Stromal cell of bone marrow (primary cell): ENCODE measurements at regions not wholly inside any gene's neighbourhood (a gene's known extent, or its start where the extent isn't known, plus 50 kb on each side); places are given as distances from the start of the nearest gene placed in this dataset.

Source experiments
- DNase-seq: peaks from one replicate; pipeline ENCODE4 v3.0.0-alpha.2; 2012; ENCODE audit warnings: low read depth

- DNase-seq, result no peak
Measured at GRCh38 chr4:136664988-136665387, 867.3 kb downstream of the PCDH18 start.

DNA sequence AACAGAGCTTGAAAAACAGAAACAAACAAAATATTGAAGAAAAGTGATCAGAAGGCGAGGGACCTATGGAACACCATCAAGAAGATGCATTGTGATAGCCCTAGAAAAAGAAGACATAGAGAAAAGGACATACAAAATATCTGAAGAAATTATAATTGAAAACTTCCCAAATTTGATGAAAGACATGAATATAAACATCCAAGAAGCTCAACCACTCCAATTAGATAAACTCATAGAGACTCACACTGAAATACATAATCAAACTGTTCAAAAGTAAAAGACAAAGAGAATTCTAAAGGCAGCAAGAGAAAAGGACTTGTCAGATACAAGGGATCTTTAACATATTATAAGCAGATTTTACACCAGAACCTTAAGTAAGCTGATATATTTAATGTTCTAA, 869.8 kb downstream of the PCDH18 start:
- no peak for DNase-seq

DNA sequence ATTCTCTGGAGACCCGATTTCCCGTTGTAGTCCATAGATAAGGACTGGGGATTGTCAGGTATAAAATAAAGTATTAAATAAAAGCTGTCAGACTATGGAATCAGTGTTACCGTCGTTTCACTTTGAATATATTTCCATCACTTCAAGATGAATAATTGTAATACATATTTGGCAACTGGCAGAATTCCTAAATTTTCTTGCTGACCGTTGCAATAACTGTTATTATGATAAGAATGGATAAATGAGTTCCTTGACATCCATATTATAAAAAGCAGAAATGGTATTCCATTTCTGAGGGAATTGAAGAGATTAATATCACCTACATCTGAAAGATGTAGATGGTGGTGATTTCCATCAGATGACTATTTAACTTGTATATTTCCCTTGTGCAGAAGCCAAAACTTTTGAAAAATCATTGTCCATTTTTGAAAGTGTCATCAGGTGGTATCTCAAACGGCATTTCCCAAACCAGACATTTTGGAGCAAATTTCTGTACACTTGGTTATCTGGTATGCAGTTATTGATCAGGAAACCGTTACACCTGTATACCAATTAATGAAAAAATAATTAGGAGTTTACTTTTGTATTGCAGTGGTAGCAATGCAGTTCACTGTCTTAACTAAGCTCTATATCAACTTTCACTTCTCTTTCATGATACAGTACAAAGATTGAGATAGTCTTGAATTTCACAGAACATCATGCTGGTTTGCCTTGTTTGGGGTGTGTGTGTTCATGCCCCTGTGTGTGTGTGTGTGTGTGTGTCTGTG, 878.5 kb downstream of the PCDH18 start:
- no peak for DNase-seq

- DNase-seq, result no peak
Measured at GRCh38 chr4:136651932-136652331, 880.4 kb downstream of the PCDH18 start.

- no peak for DNase-seq
Measured at GRCh38 chr4:136651278-136651667, 881.0 kb downstream of the PCDH18 start.

GRCh38 chr4:136650541-136651277, 881.6 kb downstream of the PCDH18 start:
- DNase-seq, result no peak

GRCh38 chr4:136644279-136644678, 888.0 kb downstream of the PCDH18 start:
- no peak for DNase-seq

GRCh38 chr4:136643416-136643815, 888.9 kb downstream of the PCDH18 start:
- DNase-seq, result no peak

GRCh38 chr4:136637071-136637777, 895.1 kb downstream of the PCDH18 start:
- no peak for DNase-seq

DNA sequence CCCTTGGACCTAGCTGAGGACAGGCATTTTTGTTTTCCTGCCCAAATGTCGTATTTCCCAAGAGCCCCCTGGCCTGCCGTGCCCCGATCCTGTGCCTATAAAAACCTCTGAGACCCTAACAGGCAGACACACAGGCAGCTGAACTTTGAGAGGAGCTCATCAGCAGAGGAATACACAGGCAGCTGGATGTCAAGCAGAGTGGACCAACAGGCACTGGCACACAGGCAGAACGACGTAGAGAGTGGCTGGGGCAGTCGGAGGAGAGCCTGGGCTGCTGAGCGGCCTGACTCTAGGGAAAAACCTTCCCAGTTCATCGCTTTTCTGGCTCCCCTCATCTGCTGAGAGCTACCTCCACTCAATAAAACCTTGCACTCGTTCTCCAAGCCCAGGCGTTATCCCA, 896.1 kb downstream of the PCDH18 start:
- no peak for DNase-seq

- DNase-seq, result no peak
Measured at GRCh38 chr4:136634121-136634520, 898.2 kb downstream of the PCDH18 start.

- no peak for DNase-seq
Measured at GRCh38 chr4:136599890-136600289, 932.4 kb downstream of the PCDH18 start.

DNA sequence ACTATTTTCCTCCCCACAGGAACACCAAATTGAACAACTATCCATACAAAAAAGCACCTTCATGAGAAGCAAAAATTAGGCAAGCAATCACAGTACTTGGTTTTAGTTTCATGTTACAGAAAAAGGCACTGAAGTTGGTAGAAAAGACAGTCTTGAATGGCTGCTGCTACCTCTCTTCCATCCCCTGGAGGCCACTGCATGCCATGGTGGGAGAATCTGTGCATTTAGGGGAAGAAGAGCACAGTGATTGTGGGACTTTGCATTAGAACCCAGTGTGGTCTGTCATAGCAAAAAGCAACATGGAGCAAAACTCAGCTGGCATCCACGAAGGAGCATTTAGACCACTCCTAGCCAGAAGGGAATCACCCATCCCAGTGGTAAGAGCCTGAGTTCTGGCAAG, 941.9 kb downstream of the PCDH18 start:
- no peak for DNase-seq

DNA sequence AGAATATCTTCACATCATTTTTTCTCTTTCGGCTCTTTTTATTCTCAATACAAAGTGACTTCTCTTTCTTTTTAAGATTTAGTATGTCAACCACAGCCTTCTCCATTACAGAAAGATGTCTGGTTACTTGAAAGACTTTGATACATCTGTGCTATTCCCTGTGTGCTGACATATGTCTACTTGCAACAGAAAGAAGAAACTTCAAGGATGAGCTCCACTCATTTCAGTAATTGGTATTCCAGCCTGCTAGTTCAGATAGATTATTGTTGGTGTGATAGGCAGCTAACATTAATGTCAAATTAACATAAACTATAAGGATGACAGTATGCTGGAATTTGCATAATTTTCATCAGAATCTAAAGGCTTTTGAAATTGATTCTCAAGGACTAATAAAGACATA, 948.7 kb downstream of the PCDH18 start:
- DNase-seq, result no peak

- DNase-seq, result no peak
Measured at GRCh38 chr4:136581119-136581518, 951.2 kb downstream of the PCDH18 start.

DNA sequence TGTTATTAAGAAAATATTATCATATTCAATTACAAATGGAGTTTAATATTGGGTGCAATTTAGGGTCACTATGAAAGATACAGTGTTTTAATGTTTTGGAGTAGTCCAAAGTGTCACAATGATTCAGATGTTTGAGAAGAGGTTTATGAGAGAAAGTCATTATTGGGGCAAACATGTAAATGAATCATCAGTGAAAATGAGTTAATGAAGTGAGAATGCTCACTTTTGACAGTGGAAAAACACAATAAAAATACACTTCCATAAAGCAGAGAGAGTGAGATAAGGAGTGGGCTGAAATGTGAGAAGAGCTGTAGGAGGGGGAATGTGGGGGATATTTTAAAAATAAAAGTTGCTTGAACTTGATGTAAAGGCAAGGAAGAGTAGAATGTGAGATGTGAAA, 957.1 kb downstream of the PCDH18 start:
- DNase-seq, result no peak

GRCh38 chr4:136573460-136573859, 958.8 kb downstream of the PCDH18 start:
- DNase-seq, result no peak

DNA sequence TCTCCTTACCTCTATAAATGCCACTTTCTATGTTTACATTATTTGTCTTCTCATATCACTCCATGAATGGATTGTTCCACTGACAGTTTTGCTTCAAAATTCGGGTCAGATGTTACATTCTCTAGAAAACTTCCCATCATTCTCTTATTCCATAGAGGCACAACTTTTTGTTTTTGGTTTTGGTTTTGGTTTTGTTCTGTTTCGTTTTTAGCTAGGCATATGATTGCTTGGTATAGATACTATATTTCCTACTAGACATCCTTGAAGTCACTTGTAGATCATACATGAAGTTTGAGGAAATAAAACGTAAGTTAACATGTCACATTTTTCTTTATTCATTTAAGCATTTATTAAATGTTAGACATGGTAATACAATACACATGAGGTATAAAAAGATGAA, 961.0 kb downstream of the PCDH18 start:
- DNase-seq, result no peak

GRCh38 chr4:136562834-136563233, 969.5 kb downstream of the PCDH18 start:
- peak; percentile 12 for DNase-seq

- DNase-seq, result no peak
Measured at GRCh38 chr4:136558940-136559494, 973.3 kb downstream of the PCDH18 start.

DNA sequence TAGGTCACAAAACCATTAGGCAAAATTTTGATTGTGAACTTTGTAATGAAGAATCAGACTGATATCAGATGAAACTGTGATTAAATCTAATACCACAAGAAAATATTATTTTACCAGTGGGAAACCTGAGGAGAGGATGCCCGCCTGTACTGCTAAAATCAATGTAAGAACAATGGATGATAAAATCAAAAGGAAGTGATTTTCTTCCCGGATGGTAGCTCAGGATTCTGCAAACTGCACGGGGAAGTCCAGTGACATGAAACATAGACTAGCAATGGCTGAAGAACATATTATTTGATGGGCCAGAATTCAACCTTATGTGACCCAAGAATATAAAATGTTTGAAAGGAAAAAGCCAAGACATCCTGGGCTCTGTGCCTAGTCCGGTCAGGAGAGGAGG, 974.9 kb downstream of the PCDH18 start:
- no peak for DNase-seq

DNA sequence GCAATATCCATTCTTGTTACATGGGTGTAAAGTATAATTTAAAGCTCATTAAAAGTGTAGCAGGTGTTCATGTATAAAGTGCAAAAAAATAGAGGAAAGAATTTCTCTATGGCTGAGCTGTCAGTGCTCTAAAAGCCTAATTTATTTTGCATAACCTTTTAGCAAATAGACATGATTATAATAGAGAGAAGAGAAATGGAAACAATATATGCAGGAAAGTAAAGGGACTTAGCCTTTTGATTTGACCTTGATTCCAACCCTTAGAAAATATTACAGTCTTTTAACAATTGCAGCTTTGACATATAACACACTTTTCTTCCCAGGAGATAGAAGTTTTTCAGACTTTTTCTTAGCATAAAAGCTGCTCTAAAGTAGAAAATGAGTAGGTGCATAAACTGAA, 978.3 kb downstream of the PCDH18 start:
- DNase-seq, result no peak

DNA sequence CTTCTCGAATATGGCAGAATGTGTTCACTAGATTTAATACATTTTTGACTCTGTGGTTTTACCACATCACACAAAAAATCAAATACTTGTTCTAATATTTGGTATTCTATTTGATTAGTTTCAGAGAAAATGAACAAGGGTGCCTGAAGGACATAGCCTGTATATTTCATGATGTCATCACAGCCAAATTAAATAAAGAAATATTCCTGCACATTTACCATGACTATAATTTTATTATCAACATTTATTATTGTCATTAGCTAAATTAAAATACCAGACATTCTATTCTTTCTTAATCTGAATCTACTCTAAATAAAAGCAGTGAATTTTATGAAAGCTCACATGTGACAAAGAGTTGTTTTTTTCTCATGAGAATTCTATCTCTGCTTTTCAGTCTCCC, 980.5 kb downstream of the PCDH18 start:
- no peak for DNase-seq
